ENCODE measurements at regions not wholly inside any gene's neighbourhood (a gene's known extent, or its start where the extent isn't known, plus 50 kb on each side); places are given as distances from the start of the nearest gene placed in this dataset.

DNA sequence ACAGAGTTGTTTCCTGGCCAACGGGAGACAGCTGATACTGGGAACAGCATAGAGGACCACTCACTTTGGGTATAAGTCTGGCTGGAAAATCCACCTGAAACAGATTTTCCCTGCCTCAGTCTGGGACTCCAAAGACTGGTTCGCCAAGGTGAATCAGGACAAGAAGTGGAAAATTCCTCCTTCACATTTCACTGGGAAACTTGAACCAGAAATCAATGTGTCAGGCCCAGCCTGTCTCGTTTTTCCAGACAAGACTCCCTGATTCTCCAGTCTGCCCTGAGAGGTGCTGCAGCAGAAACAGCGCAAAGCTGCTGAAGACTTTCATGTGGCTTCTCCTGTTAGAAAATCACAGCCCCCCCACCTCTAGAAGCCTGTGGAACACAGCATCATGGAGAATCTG lies 269.8 kb downstream of the OPA1 start:
- H3K4me1 Mint-ChIP-seq, result peaks cover 25% of the 10 kb centered on the region
- TF ChIP-seq CTCF (conservative IDR thresholded peaks at IDR 0.05), result no peak
- H3K27me3 Mint-ChIP-seq (ENCODE audit: low read depth), result peaks cover 15% of the 10 kb centered on the region
- no peak for DNase-seq (ENCODE audit: low read depth, low spot score)
- no peak overlapping the region for H3K27ac Mint-ChIP-seq (ENCODE audit: unreplicated experiment)
- no peaks in the 10 kb centered on the region for H3K9me3 Mint-ChIP-seq
- no peak overlapping the region for H3K4me3 Mint-ChIP-seq
- H3K36me3 Mint-ChIP-seq (ENCODE audit: low read depth), result no peaks in the 10 kb centered on the region

DNA sequence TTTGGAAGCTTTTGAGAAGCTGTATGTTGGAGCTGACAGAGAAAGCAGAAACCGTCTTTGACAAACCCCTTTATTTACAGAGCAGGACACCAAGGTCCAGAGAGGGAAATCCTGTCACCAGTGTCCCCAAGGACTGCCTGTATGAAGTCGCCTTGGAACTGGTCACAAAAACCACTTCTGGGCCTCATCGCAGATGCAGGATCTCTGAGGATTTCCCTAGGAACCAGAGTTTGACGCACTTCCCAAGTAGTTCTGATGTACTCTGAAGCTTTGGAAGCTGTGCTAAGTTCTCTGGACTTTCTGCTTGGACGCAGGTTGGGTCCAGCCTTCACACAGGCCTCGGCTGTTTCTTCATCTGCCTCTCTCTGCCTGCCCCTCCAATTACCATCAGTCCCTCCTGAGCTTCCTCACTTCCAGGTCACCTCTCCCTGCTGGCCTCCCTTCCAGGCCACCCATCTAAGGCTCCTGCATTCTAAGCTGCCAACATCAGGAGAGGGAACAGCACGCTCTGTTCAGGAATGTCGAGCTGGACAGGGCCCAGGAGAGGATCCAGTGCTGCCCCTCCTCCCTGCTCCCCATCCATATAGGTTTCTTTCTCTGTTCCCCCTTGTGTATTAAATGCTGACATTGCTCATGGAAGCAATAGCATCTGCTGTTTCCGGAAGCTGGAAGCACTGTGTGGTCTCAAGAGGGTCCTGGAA lies 270.8 kb downstream of the OPA1 start:
- Mint-ChIP-seq H3K36me3 (ENCODE audit: low read depth) (no peaks in the 10 kb centered on the region), H3K4me1 (peaks cover 33% of the 10 kb centered on the region), H3K4me3 (no peak overlapping the region), H3K27ac (ENCODE audit: unreplicated experiment) (no peak overlapping the region), H3K9me3 (no peaks in the 10 kb centered on the region), H3K27me3 (ENCODE audit: low read depth) (peaks cover 25% of the 10 kb centered on the region)
- no peak for DNase-seq (ENCODE audit: low read depth, low spot score)
- TF ChIP-seq CTCF (conservative IDR thresholded peaks at IDR 0.05), result no peak

- Mint-ChIP-seq H3K27me3 (ENCODE audit: low read depth) (peaks cover 38% of the 10 kb centered on the region), H3K4me3 (no peak overlapping the region), H3K4me1 (peaks cover 42% of the 10 kb centered on the region), H3K36me3 (ENCODE audit: low read depth) (no peaks in the 10 kb centered on the region), H3K9me3 (no peaks in the 10 kb centered on the region), H3K27ac (ENCODE audit: unreplicated experiment) (no peak overlapping the region)
- DNase-seq (ENCODE audit: low read depth, low spot score), result no peak
- no peak for TF ChIP-seq CTCF (conservative IDR thresholded peaks at IDR 0.05)
These were observed 270.6 kb upstream of the HES1 start for GRCh38 chr3:193865339-193865738.

DNA sequence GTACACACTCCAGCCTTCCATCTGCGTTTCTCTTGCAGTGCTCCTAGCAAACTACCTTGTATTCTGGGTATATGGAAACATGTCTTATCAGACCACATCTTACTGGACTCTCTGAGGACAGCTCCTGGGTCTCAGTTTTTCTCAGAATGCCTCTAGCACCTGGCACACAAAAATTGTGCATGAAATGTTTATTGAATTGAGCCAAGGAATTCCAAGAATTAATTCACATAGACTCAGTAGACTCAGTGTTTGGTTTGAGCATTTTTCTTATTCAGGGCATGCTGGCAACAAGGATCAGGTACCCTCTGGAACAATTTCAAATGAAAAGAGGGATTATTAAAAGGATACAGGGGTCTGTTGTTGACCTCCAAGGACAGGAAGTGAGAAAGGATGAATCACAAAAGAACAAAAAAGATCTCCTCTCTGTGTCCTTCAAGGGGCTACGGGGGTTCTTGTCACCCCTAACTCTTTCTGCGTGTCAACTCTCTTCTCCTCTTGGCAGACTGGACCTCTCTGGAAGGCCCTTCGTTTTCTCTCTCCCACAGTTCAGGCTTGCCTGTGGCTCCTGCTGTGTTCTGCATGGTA lies 270.0 kb upstream of the HES1 start:
- Mint-ChIP-seq H3K4me1 (peaks cover 49% of the 10 kb centered on the region), H3K27ac (ENCODE audit: unreplicated experiment) (peak overlapping the region; percentile 45), H3K9me3 (no peaks in the 10 kb centered on the region), H3K4me3 (no peak overlapping the region), H3K36me3 (ENCODE audit: low read depth) (no peaks in the 10 kb centered on the region), H3K27me3 (ENCODE audit: low read depth) (peaks cover 40% of the 10 kb centered on the region)
- no peak for DNase-seq (ENCODE audit: low read depth, low spot score)
- no peak for TF ChIP-seq CTCF (conservative IDR thresholded peaks at IDR 0.05)

GRCh38 chr3:193868590-193868989 lies 267.4 kb upstream of the HES1 start:
- Mint-ChIP-seq H3K4me1 (peaks cover 58% of the 10 kb centered on the region), H3K27ac (ENCODE audit: unreplicated experiment) (no peak overlapping the region), H3K27me3 (ENCODE audit: low read depth) (peaks cover 40% of the 10 kb centered on the region), H3K36me3 (ENCODE audit: low read depth) (no peaks in the 10 kb centered on the region), H3K4me3 (no peak overlapping the region), H3K9me3 (no peaks in the 10 kb centered on the region)
- no peak for DNase-seq (ENCODE audit: low read depth, low spot score)
- TF ChIP-seq CTCF (conservative IDR thresholded peaks at IDR 0.05), result no peak

All from neural crest cell (in vitro differentiated cells).